GM12865 (cell line): ENCODE measurements at regions not wholly inside any gene's neighbourhood (a gene's known extent, or its start where the extent isn't known, plus 50 kb on each side); places are given as distances from the start of the nearest gene placed in this dataset.

Experiments used
- DNase-seq: peaks from one replicate; pipeline ENCODE4 v3.0.0; 2010; ENCODE audit warnings: low read depth
- H3K4me3 ChIP-seq: 2 replicates; pipeline ENCODE4 v1.5.1; 2011; ENCODE audit warnings: mild to moderate bottlenecking, low read depth, low read length, control low read depth
- CTCF ChIP-seq: IDR thresholded peaks from 2 replicates; pipeline ENCODE4 v1.5.1; 2011; ENCODE audit warnings: low read length, control low read depth, low read depth, inconsistent platforms; ENCODE audit not compliant: insufficient read depth; ENCODE audit errors: missing control alignments

- TF ChIP-seq CTCF = no peak
- no peak for DNase-seq
- H3K4me3 ChIP-seq = no peak overlapping the region
Measured at GRCh38 chr2:183505911-183506310, 381.7 kb downstream of the NUP35 start.

- TF ChIP-seq CTCF = no peak
- no peak for DNase-seq
Measured at GRCh38 chr2:183511154-183511553, 386.9 kb downstream of the NUP35 start.

GRCh38 chr2:183519371-183520056 lies 395.3 kb downstream of the NUP35 start:
- H3K4me3 ChIP-seq = no peak overlapping the region
- no peak for TF ChIP-seq CTCF
- DNase-seq = no peak

More at GRCh38 chr2:183511154-183511553, 386.9 kb downstream of the NUP35 start:
- no peak overlapping the region for H3K4me3 ChIP-seq

- TF ChIP-seq CTCF = no peak
- no peak for DNase-seq
- no peak overlapping the region for H3K4me3 ChIP-seq
Measured at GRCh38 chr2:183521911-183522310, 397.7 kb downstream of the NUP35 start.

GRCh38 chr2:183522489-183523266 lies 398.4 kb downstream of the NUP35 start:
- no peak for DNase-seq
- H3K4me3 ChIP-seq = no peak overlapping the region
- no peak for TF ChIP-seq CTCF

GRCh38 chr2:183530333-183530901 lies 406.2 kb downstream of the NUP35 start:
- TF ChIP-seq CTCF = no peak
- H3K4me3 ChIP-seq = no peak overlapping the region
- peak; percentile 19 for DNase-seq

- TF ChIP-seq CTCF = no peak
- no peak overlapping the region for H3K4me3 ChIP-seq
- DNase-seq = no peak
Measured at GRCh38 chr2:183532514-183532913, 408.3 kb downstream of the NUP35 start.
